Gastroesophageal sphincter (tissue), 4 donors: ENCODE measurements at regions not wholly inside any gene's neighbourhood (a gene's known extent, or its start where the extent isn't known, plus 50 kb on each side); places are given as distances from the start of the nearest gene placed in this dataset.

Source experiments
- ATAC-seq: fragments of 150-250 bp; one replicate; pipeline ENCODE4 v1.9.1; 2016; ENCODE audit warnings: mild to moderate bottlenecking, moderate library complexity
- H3K27ac ChIP-seq, 4 donors: fragments of 200-600 bp; sonication (generic) in 3 of 4; 1 replicate in 3 of 4; 2 replicates in 1 of 4; pipeline ENCODE4 v1.5.1; 2016 to 2019
- H3K27me3 ChIP-seq: fragments of 200-600 bp; sonication (generic); one replicate; pipeline ENCODE4 v1.5.1; 2019
- H3K36me3 ChIP-seq, 2 donors: fragments of 200-600 bp; sonication (generic); one replicate each; pipeline ENCODE4 v1.5.1; 2019; ENCODE audit warnings: control low read depth in 1 of 2
- H3K4me1 ChIP-seq, 3 donors: fragments of 200-600 bp; sonication (generic); 1 replicate in 2 of 3; 2 replicates in 1 of 3; pipeline ENCODE4 v1.5.1; 2016 to 2019; ENCODE audit warnings: control low read depth in 2 of 3
- H3K4me3 ChIP-seq, 2 donors: fragments of 200-600 bp; sonication (generic); one replicate each; pipeline ENCODE4 v1.5.1; 2019; ENCODE audit warnings: mild to moderate bottlenecking in 1 of 2, moderate library complexity in 1 of 2
- H3K9me3 ChIP-seq, 3 donors: fragments of 200-600 bp; sonication (generic); one replicate each; pipeline ENCODE4 v1.5.1; 2017 to 2019; ENCODE audit warnings: control low read depth in 2 of 3
- EP300 ChIP-seq: sonication (generic); formaldehyde crosslinking; IDR thresholded peaks from one replicate; pipeline ENCODE4 v1.6.1; 2017; ENCODE audit warnings: antibody characterized with exemption, mild to moderate bottlenecking
- POLR2A ChIP-seq, 2 donors: fragments of 450-650 bp; IDR thresholded peaks; one replicate each; pipeline ENCODE4 v1.6.1; 2017; ENCODE audit warnings: antibody characterized with exemption in 2 of 2, mild to moderate bottlenecking in 2 of 2, moderate library complexity in 1 of 2
- POLR2AphosphoS5 ChIP-seq: sonication (generic); formaldehyde crosslinking; IDR thresholded peaks from one replicate; pipeline ENCODE4 v1.6.1; 2017; ENCODE audit warnings: antibody characterized with exemption
- WGBS, 2 donors: methylation state at CpG; one replicate each; pipeline ENCODE4 v1.1.5; 2018; ENCODE audit warnings: low coverage in 1 of 2; 5-methylcytosine and 5-hydroxymethylcytosine counted together
- TF ChIP-seq, protein P1 (sequence below), 4 experiments: fragments of 200-600 bp in 2 of 4; fragments of 450-650 bp in 2 of 4; sonication (generic) in 1 of 4; IDR thresholded peaks; one replicate each; pipeline ENCODE4 v1.5.1; 2017 to 2019; ENCODE audit warnings: antibody characterized with exemption in 4 of 4, mild to moderate bottlenecking in 2 of 4, moderate library complexity in 2 of 4

DNA sequence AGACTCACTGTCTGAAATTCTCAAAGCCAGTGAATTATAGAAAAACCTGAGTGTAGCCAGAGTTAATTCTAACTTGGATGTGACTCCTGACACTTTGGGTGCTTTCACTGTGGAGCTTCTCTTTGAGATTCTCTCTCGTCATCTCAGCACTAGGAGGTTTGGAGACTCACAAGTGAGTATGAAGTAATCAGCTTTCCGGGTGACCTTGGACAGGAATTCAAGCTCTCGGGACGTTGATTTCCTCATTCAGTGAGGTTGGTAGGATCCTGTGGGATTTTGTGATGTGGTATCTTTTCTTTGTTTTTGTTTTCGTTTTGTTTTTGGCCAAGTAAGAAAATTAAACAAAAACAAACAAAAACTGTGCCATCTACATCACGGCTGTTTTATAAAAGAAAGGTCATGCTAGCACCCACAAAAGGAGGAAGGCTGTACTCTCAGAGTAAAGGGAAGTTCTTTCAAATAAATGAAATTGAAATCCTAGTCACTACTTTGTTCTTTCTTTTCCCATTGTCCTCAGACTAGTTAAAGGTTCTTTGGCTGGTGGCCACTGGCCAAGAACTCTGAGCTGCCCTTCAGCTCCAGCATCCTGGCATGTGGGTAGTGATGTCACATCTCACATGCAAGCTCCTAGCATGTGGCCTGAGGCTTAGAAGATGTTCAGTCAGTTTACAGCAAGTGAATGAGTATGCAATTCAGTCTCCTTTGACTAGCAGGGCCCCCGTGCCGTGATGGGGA lies 263.3 kb upstream of the TPM1 start:
- WGBS, 2 donors = 54 to 74% methylated on average over 2 to 8 of the region's 8 CpGs
- ATAC-seq = no peak
- Histone ChIP-seq H3K36me3 (peaks cover 0 to 23% of the 10 kb centered on the region in 2 donors), H3K4me3 (no peak overlapping the region), H3K9me3 (no peaks in the 10 kb centered on the region), H3K4me1 (peaks cover 0 to 22% (median 11%) of the 10 kb centered on the region in 3 donors), H3K27me3 (no peaks in the 10 kb centered on the region), H3K27ac (peak overlapping the region in 1 of 4 donors; percentile 6)
- TF ChIP-seq POLR2A (IDR thresholded peaks at IDR 0.05) = no peak
- TF ChIP-seq, protein P1, sequence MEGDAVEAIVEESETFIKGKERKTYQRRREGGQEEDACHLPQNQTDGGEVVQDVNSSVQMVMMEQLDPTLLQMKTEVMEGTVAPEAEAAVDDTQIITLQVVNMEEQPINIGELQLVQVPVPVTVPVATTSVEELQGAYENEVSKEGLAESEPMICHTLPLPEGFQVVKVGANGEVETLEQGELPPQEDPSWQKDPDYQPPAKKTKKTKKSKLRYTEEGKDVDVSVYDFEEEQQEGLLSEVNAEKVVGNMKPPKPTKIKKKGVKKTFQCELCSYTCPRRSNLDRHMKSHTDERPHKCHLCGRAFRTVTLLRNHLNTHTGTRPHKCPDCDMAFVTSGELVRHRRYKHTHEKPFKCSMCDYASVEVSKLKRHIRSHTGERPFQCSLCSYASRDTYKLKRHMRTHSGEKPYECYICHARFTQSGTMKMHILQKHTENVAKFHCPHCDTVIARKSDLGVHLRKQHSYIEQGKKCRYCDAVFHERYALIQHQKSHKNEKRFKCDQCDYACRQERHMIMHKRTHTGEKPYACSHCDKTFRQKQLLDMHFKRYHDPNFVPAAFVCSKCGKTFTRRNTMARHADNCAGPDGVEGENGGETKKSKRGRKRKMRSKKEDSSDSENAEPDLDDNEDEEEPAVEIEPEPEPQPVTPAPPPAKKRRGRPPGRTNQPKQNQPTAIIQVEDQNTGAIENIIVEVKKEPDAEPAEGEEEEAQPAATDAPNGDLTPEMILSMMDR (IDR thresholded peaks at IDR 0.05) = no peak

DNA sequence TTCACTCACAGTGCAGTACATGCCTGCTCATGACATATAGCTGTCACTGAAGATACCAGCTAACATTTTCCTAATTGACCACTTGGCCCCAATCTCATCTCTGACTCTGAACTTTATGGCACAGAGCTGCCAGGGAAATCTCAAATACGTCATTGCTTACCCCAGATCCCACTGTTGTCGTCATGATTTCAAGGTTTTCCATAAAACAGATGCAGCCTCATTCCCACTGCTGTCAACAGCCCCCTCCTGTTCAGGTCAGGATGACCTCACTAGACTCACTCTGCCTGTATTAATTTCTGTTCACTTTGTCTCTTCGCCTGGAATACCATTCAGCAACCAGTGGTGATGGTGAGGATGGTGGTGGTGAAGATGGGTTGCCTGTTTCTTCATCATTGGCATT lies 262.6 kb upstream of the TPM1 start:
- Histone ChIP-seq H3K27ac (no peak overlapping the region), H3K4me1 (peaks cover 0 to 22% (median 11%) of the 10 kb centered on the region in 3 donors), H3K27me3 (no peaks in the 10 kb centered on the region), H3K4me3 (no peak overlapping the region), H3K36me3 (peaks cover 0 to 22% of the 10 kb centered on the region in 2 donors), H3K9me3 (no peaks in the 10 kb centered on the region)
- TF ChIP-seq EP300 (no peak), POLR2A (IDR thresholded peaks at IDR 0.05) (no peak), POLR2AphosphoS5 (no peak)
- TF ChIP-seq, protein P1 (IDR thresholded peaks at IDR 0.05) = no peak
- WGBS, 2 donors = 81 to 83% methylated on average over 3 of the region's 3 CpGs
- ATAC-seq = no peak

DNA sequence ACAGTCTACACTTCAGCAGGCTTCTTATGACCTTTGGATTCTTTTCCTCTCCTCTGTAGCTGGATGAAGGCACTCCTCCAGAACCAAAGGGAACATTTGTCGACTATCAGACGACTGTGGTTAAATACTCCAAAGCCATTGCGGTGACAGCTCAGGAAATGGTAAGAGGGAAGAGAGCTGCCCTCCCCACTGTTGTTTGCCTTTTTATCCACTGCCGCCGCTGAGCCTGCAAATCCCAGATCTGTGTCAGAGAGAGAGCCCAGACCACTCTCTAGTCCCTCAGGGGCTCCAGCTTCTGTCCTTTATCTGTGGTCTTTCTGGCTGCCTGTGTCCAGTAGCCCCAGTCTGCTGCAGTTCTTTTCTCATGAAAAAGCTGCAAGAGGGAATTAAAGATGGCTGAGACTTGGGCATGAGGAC lies 261.5 kb upstream of the TPM1 start:
- H3K4me3 ChIP-seq = no peak overlapping the region
- H3K27ac ChIP-seq = peak overlapping the region in 2 of 4 donors; percentile 30 to 80
- 36 to 57% methylated on average over 3 to 5 of the region's 5 CpGs for WGBS, 2 donors
- peaks cover 0 to 22% (median 11%) of the 10 kb centered on the region in 3 donors for H3K4me1 ChIP-seq
- TF ChIP-seq POLR2A (IDR thresholded peaks at IDR 0.05) (no peak), EP300 (no peak), POLR2AphosphoS5 (no peak)
- TF ChIP-seq, protein P1 (IDR thresholded peaks at IDR 0.05) = no peak
- no peak for ATAC-seq
- H3K27me3 ChIP-seq = no peaks in the 10 kb centered on the region
- no peaks in the 10 kb centered on the region for H3K9me3 ChIP-seq
- peaks cover 0 to 22% of the 10 kb centered on the region in 2 donors for H3K36me3 ChIP-seq

DNA sequence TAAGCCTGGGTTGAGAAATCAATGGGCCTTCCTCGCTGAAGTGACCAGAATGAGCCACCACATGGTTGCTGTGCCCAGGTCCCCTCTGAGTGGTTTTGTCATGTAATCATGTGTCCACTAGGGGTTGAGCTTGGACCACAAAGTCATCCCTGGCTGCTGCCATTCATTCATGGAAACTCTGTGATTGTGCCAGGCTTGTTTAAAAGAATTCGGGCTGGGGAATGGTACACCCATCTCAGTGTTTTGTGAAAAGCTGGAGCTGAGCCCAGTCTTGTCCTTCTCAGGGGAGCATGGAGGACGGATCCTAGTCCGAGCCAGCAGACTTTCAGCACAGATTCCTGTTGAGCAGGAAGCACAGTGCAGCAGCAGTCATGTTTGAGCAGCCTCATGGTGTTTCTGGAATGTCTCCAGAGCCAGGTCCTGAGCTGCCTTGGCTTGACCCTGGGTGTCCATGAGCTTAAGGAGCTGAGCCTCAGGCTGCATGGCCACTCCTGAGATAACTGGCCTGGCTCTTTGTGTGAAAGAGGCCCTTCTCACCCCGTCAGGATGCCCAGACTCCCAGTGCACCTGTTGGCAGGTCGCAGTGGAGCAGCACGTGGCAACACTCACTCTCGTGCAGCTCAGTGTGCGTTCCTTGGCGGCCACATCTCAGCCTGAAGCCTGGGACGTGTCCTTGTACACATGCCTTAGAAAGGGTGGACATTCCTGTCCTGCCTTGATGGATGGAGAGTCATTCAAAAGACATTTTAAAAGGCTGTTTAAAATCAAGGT lies 260.3 kb upstream of the TPM1 start:
- 0 to 31% methylated on average over 2 to 4 of the region's 11 CpGs for WGBS, 2 donors
- H3K36me3 ChIP-seq = peaks cover 0 to 15% of the 10 kb centered on the region in 2 donors
- TF ChIP-seq, protein P1 (IDR thresholded peaks at IDR 0.05) = peak; percentile 50 to 88 (median 82)
- TF ChIP-seq POLR2AphosphoS5 (peak; percentile 74), EP300 (no peak)
- ATAC-seq = peak; percentile 95
- H3K4me3 ChIP-seq = no peak overlapping the region
- H3K9me3 ChIP-seq = no peaks in the 10 kb centered on the region
- H3K27ac ChIP-seq = peak overlapping the region; percentile 60 to 87 (median 80)
- no peaks in the 10 kb centered on the region for H3K27me3 ChIP-seq
- H3K4me1 ChIP-seq = peaks cover 0 to 22% (median 11%) of the 10 kb centered on the region in 3 donors
